Tibial nerve (tissue), 4 donors: ENCODE measurements at regions not wholly inside any gene's neighbourhood (a gene's known extent, or its start where the extent isn't known, plus 50 kb on each side); places are given as distances from the start of the nearest gene placed in this dataset.

Experiments used
- CTCF ChIP-seq, 5 experiments: fragments of 200-600 bp in 3 of 5; fragments of 450-650 bp in 2 of 5; sonication (generic) in 3 of 5; IDR thresholded peaks; one replicate each; pipeline ENCODE4 v1.5.1; 2016 to 2019; ENCODE audit warnings: antibody characterized with exemption in 5 of 5, mild to moderate bottlenecking in 3 of 5, moderate library complexity in 2 of 5
- EP300 ChIP-seq, 2 donors: sonication (generic); formaldehyde crosslinking; IDR thresholded peaks; one replicate each; pipeline ENCODE4 v1.6.1; 2017; ENCODE audit warnings: antibody characterized with exemption in 2 of 2, mild to moderate bottlenecking in 1 of 2
- POLR2A ChIP-seq, 2 donors: fragments of 450-650 bp; IDR thresholded peaks; one replicate each; pipeline ENCODE4 v1.6.1; 2017; ENCODE audit warnings: antibody characterized with exemption in 2 of 2, mild to moderate bottlenecking in 2 of 2, moderate library complexity in 2 of 2

GRCh38 chr6:137784583-137784982, 82.5 kb upstream of the TNFAIP3 start:
- TF ChIP-seq CTCF (IDR thresholded peaks at IDR 0.05) (no peak), POLR2A (IDR thresholded peaks at IDR 0.05) (no peak), EP300 (IDR thresholded peaks at IDR 0.05) (no peak)
